Skeletal muscle satellite cell (primary cell): ENCODE measurements at regions not wholly inside any gene's neighbourhood (a gene's known extent, or its start where the extent isn't known, plus 50 kb on each side); places are given as distances from the start of the nearest gene placed in this dataset.
A peak's percentile ranks its signal among the peaks of the same experiment; 100 is the strongest.

Experiments
- H3K27me3 ChIP-seq: 2 replicates; pipeline ENCODE4 v1.7.0; 2013; ENCODE audit warnings: low read length; ENCODE audit not compliant: control insufficient read depth, insufficient read depth
- H3K36me3 ChIP-seq: 2 replicates; pipeline ENCODE4 v1.7.0; 2013; ENCODE audit warnings: mild to moderate bottlenecking, control low read depth, low read length; ENCODE audit not compliant: insufficient read depth
- H3K4me1 ChIP-seq: 2 replicates; pipeline ENCODE4 v1.7.0; 2013; ENCODE audit warnings: low read length; ENCODE audit not compliant: control insufficient read depth, insufficient read depth
- H3K4me2 ChIP-seq: 2 replicates; pipeline ENCODE4 v1.7.0; 2013; ENCODE audit warnings: mild to moderate bottlenecking, low read length
- H3K4me3 ChIP-seq: 2 replicates; pipeline ENCODE4 v1.7.0; 2013; ENCODE audit warnings: low read length
- H3K9ac ChIP-seq: 2 replicates; pipeline ENCODE4 v1.7.0; 2013; ENCODE audit warnings: mild to moderate bottlenecking, low read depth, low read length, moderate library complexity
- H3K9me3 ChIP-seq: replicated peaks from 2 replicates; pipeline ENCODE4 v1.7.0; 2013; ENCODE audit warnings: mild to moderate bottlenecking, control low read depth, low read length

- Histone ChIP-seq H3K4me1 (peaks cover 46% of the 10 kb centered on the region), H3K36me3 (no peaks in the 10 kb centered on the region), H3K27me3 (no peaks in the 10 kb centered on the region), H3K9ac (no peak overlapping the region), H3K4me3 (no peak overlapping the region), H3K4me2 (peak overlapping the region; percentile 29), H3K9me3 (no peaks in the 10 kb centered on the region)
Measured at GRCh38 chr17:13351046-13351445, 250.7 kb downstream of the HS3ST3A1 start.

- no peaks in the 10 kb centered on the region for H3K9me3 ChIP-seq
- peaks cover 52% of the 10 kb centered on the region for H3K4me1 ChIP-seq
- no peak overlapping the region for H3K4me2 ChIP-seq
- no peaks in the 10 kb centered on the region for H3K27me3 ChIP-seq
- no peak overlapping the region for H3K4me3 ChIP-seq
- no peak overlapping the region for H3K9ac ChIP-seq
- no peaks in the 10 kb centered on the region for H3K36me3 ChIP-seq
Measured at GRCh38 chr17:13350466-13350865, 251.3 kb downstream of the HS3ST3A1 start.

DNA sequence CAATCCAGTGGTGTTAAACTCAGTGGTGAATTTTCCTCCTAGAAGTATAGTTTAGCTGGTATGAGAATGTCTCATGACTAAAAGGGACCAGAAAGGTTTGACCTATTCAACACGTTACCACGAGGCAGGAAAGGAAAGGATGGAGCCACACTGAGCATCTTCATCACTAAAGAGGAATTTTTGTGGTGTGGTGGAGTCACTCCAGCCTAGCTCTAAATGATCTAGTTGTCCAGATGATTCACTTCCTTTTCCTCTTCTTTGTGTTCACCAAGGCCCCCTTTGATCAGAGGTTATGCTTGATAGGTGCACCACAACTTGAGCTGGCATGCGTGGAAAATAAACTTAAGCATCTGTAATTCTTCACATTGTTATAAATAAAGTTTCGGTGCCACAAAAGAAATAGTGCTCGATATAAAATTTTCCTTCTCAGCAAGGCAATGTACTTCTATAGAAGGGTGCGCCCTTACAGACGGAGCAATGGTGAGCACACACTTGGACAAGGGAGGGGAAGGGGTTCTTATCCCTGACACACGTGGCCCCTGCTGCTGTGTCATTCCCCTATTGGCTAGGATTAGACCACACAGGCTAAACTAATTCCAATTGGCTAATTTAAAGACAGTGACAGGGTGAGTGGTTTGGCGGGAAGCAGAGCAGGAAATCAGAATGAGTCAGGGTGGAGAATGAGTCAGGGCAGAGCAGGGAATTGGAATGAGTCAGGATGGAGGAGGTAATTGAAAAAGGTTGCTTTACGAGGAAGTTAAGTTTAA lies 254.6 kb downstream of the HS3ST3A1 start:
- Histone ChIP-seq H3K9ac (peak overlapping the region; percentile 84), H3K4me3 (peak overlapping the region; percentile 35), H3K4me1 (peaks cover 54% of the 10 kb centered on the region), H3K27me3 (no peaks in the 10 kb centered on the region), H3K4me2 (peak overlapping the region; percentile 61), H3K9me3 (no peaks in the 10 kb centered on the region), H3K36me3 (no peaks in the 10 kb centered on the region)

GRCh38 chr17:13346592-13346991 lies 255.1 kb downstream of the HS3ST3A1 start:
- Histone ChIP-seq H3K4me1 (peaks cover 52% of the 10 kb centered on the region), H3K4me2 (peak overlapping the region; percentile 61), H3K36me3 (no peaks in the 10 kb centered on the region), H3K27me3 (no peaks in the 10 kb centered on the region), H3K9ac (peak overlapping the region; percentile 84), H3K4me3 (peak overlapping the region; percentile 35), H3K9me3 (no peaks in the 10 kb centered on the region)

- Histone ChIP-seq H3K4me2 (peak overlapping the region; percentile 61), H3K4me3 (peak overlapping the region; percentile 7), H3K4me1 (peaks cover 47% of the 10 kb centered on the region), H3K36me3 (no peaks in the 10 kb centered on the region), H3K9ac (peak overlapping the region; percentile 84), H3K9me3 (no peaks in the 10 kb centered on the region), H3K27me3 (no peaks in the 10 kb centered on the region)
Measured at GRCh38 chr17:13346081-13346533, 255.6 kb downstream of the HS3ST3A1 start.

GRCh38 chr17:13338421-13338820 lies 263.3 kb downstream of the HS3ST3A1 start:
- no peaks in the 10 kb centered on the region for H3K27me3 ChIP-seq
- H3K36me3 ChIP-seq, result no peaks in the 10 kb centered on the region
- no peaks in the 10 kb centered on the region for H3K9me3 ChIP-seq
- peak overlapping the region; percentile 61 for H3K4me3 ChIP-seq
- H3K4me1 ChIP-seq, result peaks cover 2% of the 10 kb centered on the region
- H3K4me2 ChIP-seq, result peak overlapping the region; percentile 77
- peak overlapping the region; percentile 70 for H3K9ac ChIP-seq

GRCh38 chr17:13337864-13338371 lies 263.8 kb downstream of the HS3ST3A1 start:
- Histone ChIP-seq H3K9me3 (no peaks in the 10 kb centered on the region), H3K36me3 (no peaks in the 10 kb centered on the region), H3K27me3 (no peaks in the 10 kb centered on the region), H3K9ac (peak overlapping the region; percentile 70), H3K4me3 (peak overlapping the region; percentile 61), H3K4me2 (peak overlapping the region; percentile 77), H3K4me1 (peaks cover 2% of the 10 kb centered on the region)

DNA sequence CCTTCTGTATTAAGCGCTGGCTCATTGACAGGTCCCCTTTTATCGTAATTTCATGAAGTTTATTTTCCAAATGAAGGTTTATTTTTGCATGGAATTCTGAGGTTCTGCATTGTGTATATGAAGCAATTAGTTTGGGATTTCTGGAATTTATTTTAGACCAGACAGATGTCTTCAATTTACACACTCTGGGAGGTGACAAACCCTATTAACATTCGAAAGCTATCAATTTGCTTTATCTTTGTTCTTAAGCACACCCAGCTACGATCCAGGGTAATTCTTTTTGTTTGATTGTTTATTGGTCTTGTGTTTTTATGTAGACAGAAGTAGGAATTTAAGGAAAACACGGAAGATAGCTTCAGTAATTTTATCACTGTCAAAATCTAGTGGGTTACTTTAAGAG lies 264.6 kb downstream of the HS3ST3A1 start:
- no peaks in the 10 kb centered on the region for H3K36me3 ChIP-seq
- peaks cover 2% of the 10 kb centered on the region for H3K4me1 ChIP-seq
- no peak overlapping the region for H3K4me2 ChIP-seq
- no peak overlapping the region for H3K9ac ChIP-seq
- no peaks in the 10 kb centered on the region for H3K27me3 ChIP-seq
- no peaks in the 10 kb centered on the region for H3K9me3 ChIP-seq
- H3K4me3 ChIP-seq, result no peak overlapping the region

DNA sequence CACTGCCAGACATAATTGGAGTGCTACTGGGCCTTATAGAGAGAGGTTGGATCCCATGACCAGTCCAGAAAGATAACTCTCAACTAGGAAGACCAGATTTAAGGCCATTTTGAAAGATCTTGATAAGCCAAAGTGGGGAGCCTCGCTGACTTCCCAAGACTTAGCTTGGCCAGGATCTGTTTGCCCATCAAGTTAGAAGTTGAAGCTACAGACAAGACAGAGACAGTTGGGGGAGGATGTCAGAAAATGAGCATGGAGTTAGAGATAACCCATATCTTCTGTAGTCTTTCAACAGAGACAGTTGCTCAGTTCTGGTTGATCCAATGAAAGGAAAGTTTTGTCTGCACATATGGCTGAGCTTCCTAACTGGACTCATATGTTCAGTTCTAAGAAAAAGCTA lies 267.4 kb downstream of the HS3ST3A1 start:
- H3K27me3 ChIP-seq, result no peaks in the 10 kb centered on the region
- no peaks in the 10 kb centered on the region for H3K9me3 ChIP-seq
- no peak overlapping the region for H3K4me3 ChIP-seq
- no peak overlapping the region for H3K9ac ChIP-seq
- H3K4me2 ChIP-seq, result no peak overlapping the region
- H3K36me3 ChIP-seq, result no peaks in the 10 kb centered on the region
- H3K4me1 ChIP-seq, result peaks cover 2% of the 10 kb centered on the region

DNA sequence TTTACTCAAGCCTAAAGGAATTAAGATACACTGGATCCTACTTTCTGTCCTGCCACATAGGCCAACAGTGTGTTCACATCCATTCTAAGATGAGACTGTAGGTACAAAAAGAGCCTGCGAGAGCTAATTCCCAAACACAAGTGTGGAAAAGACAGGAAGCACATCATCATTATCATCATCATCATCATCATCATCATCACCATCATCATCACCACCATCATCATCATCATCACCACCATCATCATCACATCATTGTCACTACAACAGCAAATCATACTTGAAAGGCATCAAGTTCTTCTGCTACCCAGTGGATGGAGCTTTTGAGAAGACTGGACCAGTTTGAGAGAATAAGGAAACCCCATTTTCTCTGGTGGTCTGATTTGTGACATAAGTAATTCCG lies 268.1 kb downstream of the HS3ST3A1 start:
- Histone ChIP-seq H3K36me3 (no peaks in the 10 kb centered on the region), H3K4me1 (peaks cover 2% of the 10 kb centered on the region), H3K9ac (no peak overlapping the region)

GRCh38 chr17:13332207-13332606 lies 269.5 kb downstream of the HS3ST3A1 start:
- Histone ChIP-seq H3K36me3 (no peaks in the 10 kb centered on the region), H3K4me3 (no peak overlapping the region), H3K4me1 (no peaks in the 10 kb centered on the region), H3K4me2 (no peak overlapping the region), H3K9me3 (no peaks in the 10 kb centered on the region), H3K27me3 (no peaks in the 10 kb centered on the region), H3K9ac (no peak overlapping the region)

More for the DNA sequence above, 268.1 kb downstream of the HS3ST3A1 start:
- Histone ChIP-seq H3K9me3 (no peaks in the 10 kb centered on the region), H3K4me2 (no peak overlapping the region), H3K27me3 (no peaks in the 10 kb centered on the region), H3K4me3 (no peak overlapping the region)

DNA sequence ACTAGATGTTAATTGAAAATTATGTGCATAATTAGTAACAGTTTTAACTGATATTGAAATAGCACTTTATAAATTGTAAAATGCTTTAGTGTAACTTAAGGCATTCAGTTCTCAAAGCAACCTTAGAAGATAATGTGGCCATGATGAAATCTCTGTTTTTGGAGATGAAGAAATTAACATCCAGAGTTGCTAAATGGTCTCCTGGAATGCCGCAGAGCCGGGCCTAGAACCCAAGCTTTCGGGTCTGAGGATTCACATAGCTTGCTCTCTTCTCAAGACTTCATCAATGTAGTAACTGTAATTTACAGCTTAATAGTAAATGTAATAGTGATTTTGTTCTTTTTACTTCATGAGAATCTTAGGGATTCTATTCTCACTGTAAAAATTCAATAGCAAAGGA lies 272.3 kb downstream of the HS3ST3A1 start:
- Histone ChIP-seq H3K9me3 (no peaks in the 10 kb centered on the region), H3K4me1 (no peaks in the 10 kb centered on the region), H3K36me3 (no peaks in the 10 kb centered on the region), H3K4me2 (no peak overlapping the region), H3K4me3 (no peak overlapping the region), H3K9ac (no peak overlapping the region), H3K27me3 (no peaks in the 10 kb centered on the region)
